H9 (cell line): ENCODE measurements at regions not wholly inside any gene's neighbourhood (a gene's known extent, or its start where the extent isn't known, plus 50 kb on each side); places are given as distances from the start of the nearest gene placed in this dataset.

Experiments used
- DNase-seq: peaks from one replicate; pipeline ENCODE4 v3.0.0-alpha.2; 2017
- H2AFZ ChIP-seq: one replicate; pipeline ENCODE4 v1.6.1; 2013; ENCODE audit warnings: mild to moderate bottlenecking, low read length, control low read depth, moderate library complexity
- H2AK5ac ChIP-seq: 2 replicates; pipeline ENCODE4 v1.6.1; 2013; ENCODE audit warnings: low read length, control low read depth, mixed read lengths; ENCODE audit not compliant: insufficient read length
- H2BK120ac ChIP-seq: one replicate; pipeline ENCODE4 v1.6.1; 2013; ENCODE audit warnings: low read depth, mild to moderate bottlenecking, low read length, control low read depth, inconsistent platforms; ENCODE audit not compliant: poor library complexity, severe bottlenecking
- H2BK12ac ChIP-seq: 2 replicates; pipeline ENCODE4 v1.6.1; 2013; ENCODE audit warnings: low read length, control low read depth, mixed read lengths, low read depth; ENCODE audit not compliant: insufficient read length
- H2BK15ac ChIP-seq: 2 replicates; pipeline ENCODE4 v1.6.1; 2013; ENCODE audit warnings: low read depth, low read length, control low read depth
- H2BK20ac ChIP-seq: one replicate; pipeline ENCODE4 v1.6.1; 2013; ENCODE audit warnings: low read depth, mild to moderate bottlenecking, low read length, control low read depth, inconsistent platforms; ENCODE audit not compliant: poor library complexity, severe bottlenecking
- H2BK5ac ChIP-seq: 2 replicates; pipeline ENCODE4 v1.6.1; 2013; ENCODE audit warnings: low read length, control low read depth, mixed read lengths; ENCODE audit not compliant: insufficient read length
- H3K14ac ChIP-seq: 2 replicates; pipeline ENCODE4 v1.6.1; 2013; ENCODE audit warnings: low read length, control low read depth; ENCODE audit not compliant: insufficient read depth
- H3K18ac ChIP-seq: 2 replicates; pipeline ENCODE4 v1.6.1; 2013; ENCODE audit warnings: low read depth, mild to moderate bottlenecking, mixed read lengths, low read length, control low read depth; ENCODE audit not compliant: insufficient read length
- H3K23ac ChIP-seq: 2 replicates; pipeline ENCODE4 v1.6.1; 2013; ENCODE audit warnings: low read length, control low read depth, mixed read lengths, low read depth; ENCODE audit not compliant: insufficient read length
- H3K23me2 ChIP-seq: 2 replicates; pipeline ENCODE4 v1.6.1; 2013; ENCODE audit warnings: low read depth, mild to moderate bottlenecking, mixed read lengths, low read length, control low read depth; ENCODE audit not compliant: insufficient read length, poor library complexity, severe bottlenecking
- H3K27ac ChIP-seq: 2 replicates; pipeline ENCODE4 v1.5.1; 2013; ENCODE audit warnings: low read length, control low read depth, mixed read lengths, low read depth; ENCODE audit not compliant: insufficient read length
- H3K27me3 ChIP-seq: 2 replicates; pipeline ENCODE4 v1.6.1; 2013; ENCODE audit warnings: low read length, control low read depth, inconsistent platforms; ENCODE audit not compliant: insufficient read depth
- H3K4ac ChIP-seq: 2 replicates; pipeline ENCODE4 v1.6.1; 2013; ENCODE audit warnings: low read depth, mild to moderate bottlenecking, control low read depth, inconsistent platforms, low read length, moderate library complexity
- H3K4me1 ChIP-seq: 2 replicates; pipeline ENCODE4 v1.6.1; 2013; ENCODE audit warnings: low read length, control low read depth, inconsistent platforms; ENCODE audit not compliant: insufficient read depth
- H3K4me2 ChIP-seq: 2 replicates; pipeline ENCODE4 v1.6.1; 2013; ENCODE audit warnings: low read length, control low read depth, mixed read lengths; ENCODE audit not compliant: insufficient read length, insufficient read depth
- H3K56ac ChIP-seq: 2 replicates; pipeline ENCODE4 v1.6.1; 2013; ENCODE audit warnings: low read depth, mild to moderate bottlenecking, mixed read lengths, low read length, control low read depth; ENCODE audit not compliant: insufficient read length
- H3K79me1 ChIP-seq: 2 replicates; pipeline ENCODE4 v1.6.1; 2013; ENCODE audit warnings: low read depth, mild to moderate bottlenecking, moderate library complexity, low read length, control low read depth, inconsistent platforms; ENCODE audit not compliant: insufficient read depth, poor library complexity, severe bottlenecking
- H3K79me2 ChIP-seq: 2 replicates; pipeline ENCODE4 v1.6.1; 2013; ENCODE audit warnings: low read length, control low read depth, inconsistent platforms; ENCODE audit not compliant: insufficient read depth
- H3K9ac ChIP-seq: 2 replicates; pipeline ENCODE4 v1.6.1; 2013; ENCODE audit warnings: low read length, control low read depth, mixed read lengths; ENCODE audit not compliant: insufficient read length; ENCODE audit errors: extremely low read depth
- H3K9me3 ChIP-seq: one replicate; pipeline ENCODE4 v1.6.1; 2013; ENCODE audit warnings: low read depth, low read length, inconsistent platforms; ENCODE audit not compliant: control insufficient read depth
- H3T11ph ChIP-seq: one replicate; pipeline ENCODE4 v1.6.1; 2013; ENCODE audit warnings: mild to moderate bottlenecking, low read length, control low read depth, inconsistent platforms
- H4K20me1 ChIP-seq: one replicate; pipeline ENCODE4 v1.6.1; 2013; ENCODE audit not compliant: control insufficient read depth, insufficient read length, insufficient read depth
- H4K5ac ChIP-seq: 2 replicates; pipeline ENCODE4 v1.6.1; 2013; ENCODE audit warnings: low read depth, mild to moderate bottlenecking, mixed read lengths, low read length, control low read depth; ENCODE audit not compliant: insufficient read length
- H4K8ac ChIP-seq: replicated peaks from 2 replicates; pipeline ENCODE4 v1.6.1; 2013; ENCODE audit warnings: low read length, control low read depth, mixed read lengths, low read depth; ENCODE audit not compliant: insufficient read length
- H4K91ac ChIP-seq: 2 replicates; pipeline ENCODE4 v1.6.1; 2013; ENCODE audit warnings: low read depth, mild to moderate bottlenecking, moderate library complexity, mixed read lengths, low read length, control low read depth; ENCODE audit not compliant: insufficient read length
- H3K27ac Mint-ChIP-seq, 3 experiments: 2 replicates in 2 of 3; 3 replicates in 1 of 3; pipeline ENCODE4 v1.8.0; 2020 to 2021; ENCODE audit warnings: mixed read lengths in 3 of 3, mild to moderate bottlenecking in 1 of 3, moderate library complexity in 1 of 3
- H3K27me3 Mint-ChIP-seq: 2 replicates; pipeline ENCODE4 v1.8.0; 2021; ENCODE audit warnings: low read depth, mild to moderate bottlenecking, moderate library complexity, mixed read lengths
- H3K36me3 Mint-ChIP-seq, 3 experiments: 2 replicates in 2 of 3; 3 replicates in 1 of 3; pipeline ENCODE4 v1.8.0; 2020 to 2021; ENCODE audit warnings: low read depth in 3 of 3, mixed read lengths in 3 of 3; ENCODE audit not compliant: insufficient read depth in 1 of 3
- H3K4me1 Mint-ChIP-seq, 2 experiments: 2 replicates each; pipeline ENCODE4 v1.8.0; 2020; ENCODE audit warnings: mixed read lengths in 2 of 2
- H3K4me3 Mint-ChIP-seq, 2 experiments: 2 replicates in 1 of 2; 3 replicates in 1 of 2; pipeline ENCODE4 v1.8.0; 2020 to 2021; ENCODE audit warnings: mild to moderate bottlenecking in 2 of 2, mixed read lengths in 2 of 2, moderate library complexity in 1 of 2
- H3K9me3 Mint-ChIP-seq, 2 experiments: 2 replicates in 1 of 2; 3 replicates in 1 of 2; pipeline ENCODE4 v1.8.0; 2020; ENCODE audit warnings: mild to moderate bottlenecking in 2 of 2, mixed read lengths in 2 of 2, moderate library complexity in 1 of 2
- WGBS: extraction: QIAGEN DNeasy Blood & Tissue Kit; methylation state at CpG from one replicate; pipeline ENCODE4 v1.1.7; 2013; ENCODE audit warnings: missing lambda C conversion rate, low lambda C conversion rate, mixed read lengths; ENCODE audit not compliant: insufficient read length; ENCODE audit errors: extremely low coverage; 5-methylcytosine and 5-hydroxymethylcytosine counted together
- TF ChIP-seq, protein P1 (sequence below): fragments of 200-600 bp; sonication (generic); conservative IDR thresholded peaks from 3 replicates; pipeline ENCODE4 v1.8.0; 2021; ENCODE audit warnings: antibody characterized with exemption, mild to moderate bottlenecking

DNA sequence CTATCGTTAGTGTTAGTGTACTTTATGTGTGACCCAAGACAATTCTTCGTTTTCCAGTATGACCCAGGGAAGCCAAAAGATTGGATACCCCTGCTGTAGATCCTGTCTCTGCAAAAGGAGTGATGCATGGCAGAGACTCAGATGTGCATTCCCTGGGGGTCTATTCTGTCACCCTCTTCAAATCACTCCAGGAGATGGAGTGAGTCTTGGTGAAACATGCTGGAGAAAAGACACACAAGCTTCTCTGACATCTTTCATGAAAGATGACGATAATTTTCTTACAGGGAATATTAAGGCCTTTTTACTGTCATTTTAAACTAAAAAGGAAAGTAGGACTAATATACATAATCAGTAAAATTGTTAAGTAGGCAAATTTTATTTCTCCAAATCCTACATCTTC is 437.9 kb upstream of the SOX5 start:
- Histone ChIP-seq H3K27ac (no peak overlapping the region), H3K23me2 (no peaks in the 10 kb centered on the region), H4K8ac (no peak overlapping the region), H2BK20ac (no peak overlapping the region), H3K9ac (no peak overlapping the region), H3K27me3 (no peaks in the 10 kb centered on the region), H3K4ac (no peak overlapping the region), H3K14ac (no peak overlapping the region), H3K56ac (no peak overlapping the region), H2BK12ac (no peak overlapping the region), H3K9me3 (no peaks in the 10 kb centered on the region), H3K79me1 (no peaks in the 10 kb centered on the region), H3K79me2 (no peaks in the 10 kb centered on the region), H2BK15ac (no peak overlapping the region), H2BK120ac (no peak overlapping the region), H4K5ac (no peak overlapping the region), H3K18ac (no peak overlapping the region), H4K20me1 (no peaks in the 10 kb centered on the region), H3K23ac (no peak overlapping the region), H4K91ac (no peak overlapping the region), H3T11ph (no peak overlapping the region), H3K4me1 (no peaks in the 10 kb centered on the region), H2BK5ac (no peak overlapping the region), H2AFZ (no peak overlapping the region), H3K4me2 (no peak overlapping the region), H2AK5ac (no peak overlapping the region)
- H3K9me3 Mint-ChIP-seq = peaks cover 13 to 22% of the 10 kb centered on the region in 2 experiments; a peak in 4 of 5 replicates
- no peak for DNase-seq
- no peak overlapping the region for H3K27ac Mint-ChIP-seq
- peaks cover 2 to 35% (median 15%) of the 10 kb centered on the region in 3 experiments; a peak in 6 of 7 replicates for H3K36me3 Mint-ChIP-seq
- H3K4me3 Mint-ChIP-seq = no peak overlapping the region
- H3K27me3 Mint-ChIP-seq = peaks cover 1% of the 10 kb centered on the region; the same call in 1 of the 2 replicates
- no CpG with 5 or more reads among the region's 3 CpGs for WGBS
- peaks cover 0 to 2% of the 10 kb centered on the region in 2 experiments; a peak in 1 of 4 replicates for H3K4me1 Mint-ChIP-seq
- TF ChIP-seq, protein P1, sequence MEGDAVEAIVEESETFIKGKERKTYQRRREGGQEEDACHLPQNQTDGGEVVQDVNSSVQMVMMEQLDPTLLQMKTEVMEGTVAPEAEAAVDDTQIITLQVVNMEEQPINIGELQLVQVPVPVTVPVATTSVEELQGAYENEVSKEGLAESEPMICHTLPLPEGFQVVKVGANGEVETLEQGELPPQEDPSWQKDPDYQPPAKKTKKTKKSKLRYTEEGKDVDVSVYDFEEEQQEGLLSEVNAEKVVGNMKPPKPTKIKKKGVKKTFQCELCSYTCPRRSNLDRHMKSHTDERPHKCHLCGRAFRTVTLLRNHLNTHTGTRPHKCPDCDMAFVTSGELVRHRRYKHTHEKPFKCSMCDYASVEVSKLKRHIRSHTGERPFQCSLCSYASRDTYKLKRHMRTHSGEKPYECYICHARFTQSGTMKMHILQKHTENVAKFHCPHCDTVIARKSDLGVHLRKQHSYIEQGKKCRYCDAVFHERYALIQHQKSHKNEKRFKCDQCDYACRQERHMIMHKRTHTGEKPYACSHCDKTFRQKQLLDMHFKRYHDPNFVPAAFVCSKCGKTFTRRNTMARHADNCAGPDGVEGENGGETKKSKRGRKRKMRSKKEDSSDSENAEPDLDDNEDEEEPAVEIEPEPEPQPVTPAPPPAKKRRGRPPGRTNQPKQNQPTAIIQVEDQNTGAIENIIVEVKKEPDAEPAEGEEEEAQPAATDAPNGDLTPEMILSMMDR = no peak
